HCEC 1CT (cell line): ENCODE measurements at regions not wholly inside any gene's neighbourhood (a gene's known extent, or its start where the extent isn't known, plus 50 kb on each side); places are given as distances from the start of the nearest gene placed in this dataset.
A peak's percentile ranks its signal among the peaks of the same experiment; 100 is the strongest.
"Not testable (repeated sequence)": the region's sequence is repeated elsewhere in the genome, so short reads cannot be mapped to it uniquely, and the experiment has no call there.

Experiments
- DNase-seq: peaks from one replicate; pipeline ENCODE4 v3.0.0-alpha.2; 2017

DNA sequence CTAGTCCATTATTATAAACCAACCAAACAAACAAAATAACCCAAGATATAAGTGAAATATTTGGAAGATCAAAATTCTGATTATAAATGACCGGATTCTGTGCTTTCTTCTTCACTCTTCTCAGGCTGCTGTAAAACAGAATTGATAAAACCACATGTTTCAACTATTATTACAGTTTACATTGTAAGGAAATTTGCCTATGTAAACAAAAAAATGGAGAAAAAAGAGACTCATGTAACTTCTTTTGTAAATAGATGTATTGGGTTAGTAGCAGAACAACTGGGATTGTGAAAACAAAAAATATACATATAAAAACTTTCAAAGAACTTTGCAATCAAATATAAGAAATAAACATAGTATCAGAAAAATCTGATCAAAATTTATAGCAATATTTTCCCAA, 295.2 kb upstream of the CCDC179 start:
- DNase-seq = no peak

DNA sequence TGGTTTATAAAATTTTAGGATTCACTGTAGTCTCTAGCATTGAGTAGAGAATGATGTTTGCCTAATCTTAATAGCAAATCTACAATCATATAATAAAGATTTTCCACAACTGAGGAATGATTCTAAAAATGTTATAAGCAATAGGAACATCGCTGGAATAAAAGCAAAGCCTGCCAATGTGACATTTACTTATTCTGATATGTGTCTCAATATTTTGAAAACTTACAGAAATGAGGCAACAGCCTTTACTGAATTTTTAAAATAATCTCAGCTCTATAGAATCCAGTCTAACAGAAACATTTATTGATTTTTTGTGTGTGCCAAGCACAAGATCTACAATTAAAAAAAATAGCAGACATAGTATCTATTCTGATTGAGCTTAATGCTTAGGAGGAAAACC, 303.7 kb upstream of the CCDC179 start:
- no peak for DNase-seq

DNA sequence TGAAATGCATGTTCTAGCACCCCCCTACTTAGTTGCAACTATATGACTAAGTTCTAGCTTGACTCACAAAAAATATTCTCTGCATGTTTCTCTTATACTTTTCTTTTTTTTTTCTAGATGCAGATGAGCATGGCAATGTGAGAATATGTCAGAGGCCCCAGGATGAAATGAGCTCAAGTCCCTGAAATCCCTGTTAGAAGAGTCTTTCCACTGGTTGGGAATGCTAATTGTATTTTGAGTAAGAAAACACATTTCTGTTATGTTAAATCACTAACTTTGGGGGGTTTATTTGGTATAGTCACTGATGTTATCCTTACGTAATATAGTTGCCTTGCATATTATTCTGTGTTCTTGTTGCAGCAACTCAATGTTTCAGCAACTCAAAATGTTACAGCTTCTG, 306.1 kb upstream of the CCDC179 start:
- no peak for DNase-seq

DNA sequence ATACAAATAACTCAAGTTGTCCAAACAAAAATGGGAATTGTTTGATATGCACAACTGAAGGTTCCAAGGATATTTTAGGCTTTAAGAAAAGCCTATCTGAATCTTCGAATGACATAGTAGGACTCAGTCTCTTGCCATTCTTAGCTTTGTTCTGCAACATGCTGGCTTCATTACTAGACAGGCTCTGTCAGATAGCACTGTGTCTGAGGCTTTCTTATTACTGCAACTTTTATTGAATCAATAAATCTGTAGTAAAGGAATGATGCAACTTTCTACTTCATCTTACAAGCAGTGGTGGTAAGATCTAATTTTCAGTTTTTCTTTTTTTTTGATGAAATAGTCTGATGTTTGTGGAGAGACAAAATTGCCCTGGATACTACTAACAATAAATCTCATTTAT, 319.3 kb upstream of the CCDC179 start:
- DNase-seq = no peak

DNA sequence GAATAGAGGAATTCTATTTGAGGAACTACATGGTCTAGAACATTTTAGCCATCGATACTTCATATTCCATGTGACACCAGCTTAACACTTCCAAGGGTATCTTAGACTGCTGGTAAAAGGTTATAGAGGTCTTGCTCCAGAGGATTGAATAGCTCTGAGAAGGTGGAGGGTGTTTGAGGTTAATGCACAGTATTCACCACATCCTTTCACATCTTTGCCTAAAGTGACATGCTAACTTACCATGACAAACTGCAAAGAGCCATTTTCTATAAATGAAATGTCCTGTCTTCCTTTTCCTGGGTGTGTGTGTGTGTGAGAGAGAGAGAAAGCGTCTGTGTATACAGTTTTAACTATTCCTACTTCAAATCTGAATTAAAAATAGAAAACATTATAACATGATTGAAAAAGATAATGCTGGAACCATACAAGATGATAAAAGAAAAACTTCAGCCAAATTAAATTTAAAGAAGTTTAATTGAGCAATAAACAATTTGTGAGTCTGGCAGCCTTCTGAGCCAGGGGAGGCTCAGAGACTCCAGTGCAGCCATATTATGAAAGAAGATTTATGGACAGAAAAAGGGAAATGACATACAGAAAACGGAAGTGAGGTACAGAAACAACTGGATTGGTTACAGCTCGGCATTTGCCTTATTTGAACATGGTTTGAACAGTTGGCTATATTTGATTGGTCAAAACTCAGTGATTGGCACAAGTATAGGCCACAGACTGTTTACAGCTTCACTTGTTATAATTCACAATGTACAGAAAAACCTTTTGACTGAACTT, 320.9 kb upstream of the CCDC179 start:
- DNase-seq = no peak

DNA sequence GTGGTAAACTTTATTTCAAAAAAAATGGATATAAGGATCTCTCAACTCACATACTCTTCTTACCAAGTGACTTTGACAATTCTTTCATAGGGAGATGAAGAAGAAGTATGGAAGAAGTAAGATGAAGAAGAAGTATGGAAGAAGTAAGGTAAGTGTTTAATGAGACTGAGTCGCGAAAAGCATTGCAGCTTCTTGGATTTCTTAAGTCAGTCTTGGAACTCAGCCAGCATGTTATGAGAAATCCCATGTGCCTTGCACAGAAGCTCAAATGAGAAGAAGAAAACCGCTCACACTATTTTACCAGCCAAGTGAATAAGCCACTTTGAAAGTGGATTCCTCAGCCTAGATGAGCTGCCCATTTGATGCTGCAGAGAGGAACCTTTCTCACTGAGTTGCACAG, 332.0 kb upstream of the CCDC179 start:
- no peak for DNase-seq

DNA sequence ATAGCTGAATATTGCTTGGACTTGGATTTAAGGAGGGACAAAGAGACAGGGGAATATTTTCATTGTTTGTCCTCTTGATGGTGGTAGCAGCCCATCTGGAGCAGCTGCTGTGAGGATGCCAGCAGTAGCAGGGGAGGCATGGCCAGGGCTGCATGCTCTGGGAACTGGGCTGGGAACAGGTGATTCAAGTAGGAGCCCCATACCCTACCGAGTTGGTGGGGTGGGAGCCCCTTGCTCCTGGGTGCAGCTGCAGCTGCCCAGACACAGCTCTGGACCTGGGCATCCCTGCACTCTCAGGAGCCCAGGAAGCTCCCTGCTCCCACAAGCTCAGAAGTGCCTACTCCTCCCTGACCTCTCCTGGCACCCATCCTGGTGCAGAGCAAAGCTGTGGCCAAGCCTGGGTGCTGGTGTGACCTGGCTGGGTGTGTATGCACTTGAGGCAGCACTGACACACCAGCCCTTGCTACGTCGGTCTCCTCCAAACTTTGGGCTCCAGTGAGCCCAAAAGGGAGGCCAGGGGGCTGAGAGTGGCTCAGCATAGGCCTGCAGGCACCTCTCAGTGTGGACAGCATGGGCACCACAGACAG, 341.8 kb upstream of the CCDC179 start:
- DNase-seq = no peak

DNA sequence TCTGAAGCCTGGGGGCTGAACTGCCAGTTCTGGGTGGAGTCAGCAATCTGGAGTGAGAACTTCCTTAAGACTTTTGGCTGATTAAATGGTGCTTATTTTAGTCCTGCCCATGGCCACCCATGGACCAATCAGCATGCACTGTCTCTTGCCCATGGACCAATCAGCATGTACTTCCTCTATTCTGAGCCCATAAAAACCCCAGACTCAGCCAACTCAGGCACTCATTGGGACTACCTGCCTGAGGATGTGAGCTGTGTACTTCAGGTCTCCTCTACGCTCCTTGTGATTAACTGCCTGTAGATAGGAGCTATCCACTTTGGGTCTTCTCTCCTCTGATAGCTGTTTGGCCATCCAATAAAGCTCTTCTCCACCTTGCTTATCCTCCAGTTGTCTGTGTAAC, 342.3 kb upstream of the CCDC179 start:
- no peak for DNase-seq

DNA sequence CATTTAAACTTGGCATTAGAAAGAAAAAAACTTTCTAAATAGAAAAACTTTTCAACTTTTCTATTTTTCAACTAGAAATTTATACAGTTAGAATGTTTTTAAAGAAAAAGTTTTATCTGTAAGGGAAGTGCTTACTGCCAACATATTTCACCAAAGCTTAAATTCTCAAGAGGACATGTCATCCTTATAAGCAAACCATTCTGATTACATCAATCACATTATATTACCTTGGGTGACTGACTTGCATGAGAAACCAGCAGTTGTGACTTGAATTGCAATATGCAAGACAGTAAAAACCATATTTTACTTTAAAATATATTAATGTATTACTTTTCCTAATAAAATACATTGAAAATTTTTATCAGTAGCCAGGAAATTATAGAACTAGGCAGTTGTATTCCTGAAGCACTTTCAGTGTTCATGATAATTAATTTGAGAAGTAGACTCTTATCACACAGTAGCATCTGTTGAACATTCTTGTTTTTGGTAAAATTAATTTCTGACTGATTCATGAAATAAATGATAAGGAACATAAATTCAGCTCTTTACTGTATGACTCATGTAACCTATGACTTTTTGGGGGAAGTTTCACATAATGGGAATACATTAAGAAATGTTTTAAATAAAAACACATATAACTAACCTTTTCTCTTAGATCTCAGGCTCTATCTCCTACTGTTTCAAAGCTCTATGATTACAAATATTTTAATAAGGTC, 345.0 kb upstream of the CCDC179 start:
- peak; percentile 57 for DNase-seq

DNA sequence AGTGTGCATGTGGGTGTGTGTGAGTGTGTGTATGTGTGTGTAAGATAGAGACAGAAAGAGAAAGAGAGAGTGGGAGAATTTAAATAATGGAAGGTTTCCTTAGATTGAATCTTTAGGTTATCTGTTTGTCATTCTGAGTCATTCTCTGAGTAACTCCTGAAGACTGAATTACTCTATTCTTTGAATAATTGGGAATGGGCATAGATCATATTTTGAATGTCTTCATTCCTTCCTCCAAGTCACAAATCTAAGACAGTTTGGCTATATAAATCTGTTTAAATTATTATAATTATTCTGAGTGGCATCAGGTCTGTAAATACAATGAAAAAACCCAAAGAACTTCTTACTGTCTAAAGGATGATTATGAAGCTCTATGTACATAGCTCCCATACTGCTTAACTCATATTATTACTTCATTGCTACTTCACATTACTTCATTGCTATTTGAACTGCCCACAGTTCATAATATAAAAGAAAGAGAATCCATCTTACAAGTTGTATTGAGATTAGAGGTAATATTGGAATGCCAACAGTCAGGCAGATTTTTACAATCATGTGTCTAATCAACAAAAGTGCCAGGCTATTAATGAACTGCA, 346.6 kb upstream of the CCDC179 start:
- DNase-seq = peak; percentile 37

DNA sequence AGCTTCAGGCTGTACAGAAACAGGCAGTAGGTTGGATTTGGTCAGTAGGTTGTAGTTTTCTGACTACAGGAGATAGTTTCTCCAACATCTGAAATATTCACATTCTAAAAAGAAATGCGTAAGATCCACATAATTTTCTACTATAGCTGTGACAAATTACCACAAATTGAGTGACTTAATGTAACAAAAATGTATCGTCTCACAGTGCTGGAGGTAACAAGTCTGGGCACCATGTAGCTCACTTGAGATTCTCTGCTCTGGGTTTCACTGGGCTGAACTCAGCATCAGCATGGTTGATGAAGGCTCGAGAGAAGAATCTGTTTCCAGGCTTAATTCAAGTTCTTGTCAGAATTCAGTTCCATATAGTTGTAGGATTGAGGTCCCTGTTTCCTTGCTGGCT, 350.9 kb upstream of the CCDC179 start:
- DNase-seq = no peak

DNA sequence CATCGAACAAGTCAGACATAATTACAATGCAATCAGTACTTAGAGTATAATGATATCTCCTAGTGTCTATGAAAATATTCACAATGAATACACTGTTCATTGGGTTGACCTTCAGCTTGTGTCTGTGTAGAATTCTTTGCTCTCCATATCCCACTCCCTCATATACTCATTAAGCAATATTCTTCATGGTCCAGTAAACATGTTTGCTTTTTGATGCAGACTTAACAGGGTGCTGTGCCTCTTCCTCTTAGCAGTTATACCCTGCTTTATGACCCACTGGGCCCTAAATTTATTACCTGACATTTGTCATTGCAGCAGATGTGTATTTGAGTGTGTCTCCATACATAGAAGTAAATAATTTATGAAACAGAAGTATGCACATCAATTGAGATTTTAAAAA, 352.5 kb upstream of the CCDC179 start:
- DNase-seq = no peak

DNA sequence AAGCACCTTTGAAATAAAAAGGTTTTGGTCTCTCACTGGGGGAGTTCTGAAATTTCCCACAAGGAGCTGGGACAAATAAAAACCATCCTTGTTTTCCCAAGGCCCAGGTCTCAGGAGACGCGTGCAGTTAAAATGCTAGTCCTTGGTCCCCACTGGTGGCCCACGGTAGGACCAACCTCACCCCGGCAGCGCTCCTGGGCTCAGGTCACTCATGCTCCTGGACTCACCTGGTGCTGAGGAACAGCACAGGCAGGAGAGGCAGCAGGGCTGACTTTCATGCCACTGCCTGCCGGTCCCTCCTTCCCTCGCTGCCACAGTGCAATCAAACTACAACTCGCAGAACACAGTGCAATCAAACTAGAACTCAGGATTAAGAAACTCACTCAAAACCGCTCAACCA, 356.8 kb upstream of the CCDC179 start:
- DNase-seq = no peak

DNA sequence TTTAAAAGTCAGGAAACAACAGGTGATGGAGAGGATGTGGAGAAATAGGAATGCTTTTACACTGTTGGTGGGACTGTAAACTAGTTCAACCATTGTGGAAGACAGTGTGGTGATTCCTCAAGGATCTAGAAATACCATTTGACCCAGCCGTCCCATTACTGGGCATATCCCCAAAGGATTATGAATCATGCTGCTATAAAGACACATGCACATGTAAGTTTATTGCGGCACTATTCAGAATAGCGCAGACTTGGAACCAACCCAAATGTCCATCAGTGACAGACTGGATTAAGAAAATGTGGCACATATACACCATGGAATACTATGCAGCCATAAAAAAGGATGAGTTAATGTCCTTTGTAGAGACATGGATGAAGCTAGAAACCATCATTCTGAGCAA, 359.8 kb upstream of the CCDC179 start:
- not testable (repeated sequence) for DNase-seq

DNA sequence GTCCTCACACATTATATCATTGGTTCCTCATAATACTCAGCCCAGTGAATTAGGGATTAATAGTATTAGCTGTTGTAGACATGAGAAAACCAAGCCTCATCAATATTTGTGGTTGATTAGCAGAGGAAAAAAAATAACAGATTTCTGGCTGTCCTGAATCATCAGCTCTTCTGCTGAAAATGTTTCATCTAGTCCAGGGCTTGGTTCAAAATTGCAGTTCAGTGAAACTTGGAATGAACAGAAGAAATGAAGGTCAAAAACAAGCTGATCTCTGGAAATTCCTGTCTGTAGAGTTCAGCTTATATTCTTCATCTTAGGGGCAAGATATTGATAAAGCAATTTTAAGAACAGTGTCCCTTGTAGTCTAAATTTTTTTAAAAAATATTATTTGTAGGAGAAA, 361.1 kb upstream of the CCDC179 start:
- no peak for DNase-seq

DNA sequence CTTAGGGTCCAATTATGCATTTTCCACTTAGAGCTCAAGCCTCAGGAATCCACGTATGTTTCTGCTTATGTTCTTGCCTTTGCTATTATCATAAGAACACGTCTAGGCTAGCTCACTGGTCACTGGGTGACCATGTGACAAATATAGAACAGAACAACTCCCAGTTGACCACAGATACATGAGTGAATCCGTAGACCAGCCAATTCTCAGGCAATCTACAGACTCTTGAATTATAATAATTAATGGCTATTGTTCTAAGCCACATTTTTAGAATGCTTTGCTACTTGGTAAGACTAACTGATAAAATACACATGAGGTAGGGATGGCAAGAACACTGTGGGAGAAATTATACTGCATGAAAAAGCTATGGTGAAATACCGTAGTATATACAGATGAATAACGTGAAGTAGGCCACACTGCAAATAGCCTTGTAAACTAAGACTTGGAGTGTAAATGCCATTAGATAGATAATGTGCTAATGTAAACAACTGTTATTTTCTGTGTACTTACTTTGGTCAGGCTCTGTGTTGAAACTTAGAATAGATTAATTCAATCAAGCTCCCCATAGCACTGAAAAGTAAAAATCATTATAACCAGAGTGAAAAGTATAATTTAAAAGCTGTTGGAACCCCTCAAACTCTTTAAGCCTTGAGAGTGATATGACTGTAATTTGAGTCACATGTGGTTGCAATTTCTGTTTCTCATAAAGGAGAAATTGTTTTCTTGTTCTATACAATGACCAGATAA, 366.2 kb upstream of the CCDC179 start:
- DNase-seq = no peak

DNA sequence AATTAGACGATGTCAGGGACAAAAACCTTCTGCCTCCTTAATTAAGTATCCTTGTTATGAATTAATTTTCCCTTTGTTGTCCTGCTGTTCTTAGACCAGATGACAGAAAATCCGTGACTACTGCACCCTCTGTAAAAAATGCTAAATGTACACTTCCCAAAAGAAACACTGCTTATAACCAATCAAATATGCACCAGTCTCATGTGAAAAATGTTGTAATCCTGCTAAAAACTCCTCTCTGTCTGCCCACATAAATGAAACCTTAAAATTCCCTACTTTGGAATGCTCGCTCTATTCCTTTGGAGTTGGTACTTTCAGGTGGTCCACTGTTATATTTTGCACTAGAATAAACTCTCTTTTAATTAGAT, 366.8 kb upstream of the CCDC179 start:
- no peak for DNase-seq

DNA sequence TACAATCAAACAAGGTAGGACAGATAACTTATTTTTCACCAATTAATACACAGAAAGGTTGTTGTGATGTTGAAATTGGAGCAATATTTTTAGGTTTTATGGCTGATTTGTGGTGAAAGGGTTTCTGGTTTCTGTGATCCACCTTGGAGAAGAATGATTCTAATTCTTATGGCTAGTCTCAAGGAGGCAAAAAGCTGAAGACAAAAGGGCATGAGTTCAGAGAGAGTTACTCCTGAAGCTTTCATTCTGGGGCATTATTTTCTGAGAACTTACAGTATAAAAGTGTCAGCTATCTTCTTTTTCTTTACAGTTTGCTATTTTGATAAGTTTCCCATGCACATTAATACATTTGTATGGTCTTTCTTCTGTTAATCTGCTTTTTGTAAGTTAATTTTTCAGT, 372.4 kb upstream of the CCDC179 start:
- DNase-seq = no peak

DNA sequence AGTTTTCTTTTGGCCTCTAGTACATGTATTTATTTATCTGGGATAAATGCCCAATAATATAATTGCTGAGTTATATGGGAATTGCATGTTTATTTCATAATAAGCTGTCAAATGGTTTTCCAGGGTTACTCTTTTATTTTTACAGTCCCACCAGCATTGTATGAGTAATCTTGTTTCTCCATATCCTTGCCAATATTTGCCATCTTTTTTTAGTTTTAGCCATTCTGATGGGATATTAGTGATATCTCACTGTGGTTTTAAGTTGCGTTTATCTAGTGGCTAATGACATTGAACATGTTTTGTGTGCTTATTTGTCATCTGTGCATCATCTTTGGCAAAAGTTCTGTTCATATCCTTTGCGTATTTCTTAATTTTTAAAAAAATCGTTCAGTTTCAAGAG, 372.8 kb upstream of the CCDC179 start:
- peak; percentile 85 for DNase-seq

DNA sequence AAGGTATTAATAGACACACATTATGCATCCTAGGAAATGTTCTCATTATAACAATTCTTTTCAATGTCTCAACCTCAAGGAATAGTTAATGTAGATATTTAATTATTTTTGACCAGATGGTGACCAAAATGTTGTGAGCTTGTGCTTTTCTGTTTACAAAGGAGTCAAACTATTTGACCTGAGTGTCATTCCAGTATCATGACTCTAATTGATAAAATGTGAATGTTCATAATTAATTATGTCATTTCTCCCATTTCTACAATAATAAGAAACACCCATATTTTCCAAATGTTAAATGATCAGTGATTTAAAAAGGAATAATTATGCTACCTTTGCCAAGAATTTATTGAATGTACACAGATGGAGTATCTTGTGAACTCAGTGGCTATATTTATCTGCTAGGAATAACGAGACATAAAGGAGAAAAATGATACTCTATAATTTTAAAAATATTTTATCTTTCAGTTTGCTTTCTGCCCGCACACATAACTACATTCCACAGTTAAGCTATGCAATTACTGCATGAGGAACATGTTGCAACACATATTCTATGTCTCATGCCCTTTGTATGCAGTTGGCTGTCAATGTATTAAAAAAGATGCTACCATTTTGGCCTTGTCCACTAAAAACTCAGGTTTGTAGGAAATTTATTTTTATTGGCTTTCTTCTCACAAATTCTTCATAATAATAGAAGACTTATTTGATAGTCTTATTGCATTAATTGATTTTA, 376.7 kb upstream of the CCDC179 start:
- peak; percentile 66 for DNase-seq

DNA sequence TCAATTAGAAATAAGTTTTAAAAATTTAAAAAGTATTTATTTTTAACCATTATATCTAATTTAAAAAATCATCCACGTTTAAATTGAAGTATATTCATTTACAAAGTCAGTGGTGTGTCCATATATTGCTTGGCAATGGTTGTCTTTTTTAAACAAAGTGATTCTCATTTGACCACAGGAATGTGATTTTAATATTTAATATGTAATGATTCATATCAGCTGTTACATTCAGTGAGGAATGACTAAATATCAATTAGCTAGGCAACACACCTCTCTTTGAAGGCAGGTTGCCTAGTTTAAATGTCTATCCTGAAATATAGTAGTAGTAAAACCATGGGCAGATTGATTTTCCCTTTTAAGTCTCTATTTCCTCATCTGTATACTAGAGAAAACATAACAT, 392.2 kb upstream of the CCDC179 start:
- DNase-seq = peak; percentile 30

DNA sequence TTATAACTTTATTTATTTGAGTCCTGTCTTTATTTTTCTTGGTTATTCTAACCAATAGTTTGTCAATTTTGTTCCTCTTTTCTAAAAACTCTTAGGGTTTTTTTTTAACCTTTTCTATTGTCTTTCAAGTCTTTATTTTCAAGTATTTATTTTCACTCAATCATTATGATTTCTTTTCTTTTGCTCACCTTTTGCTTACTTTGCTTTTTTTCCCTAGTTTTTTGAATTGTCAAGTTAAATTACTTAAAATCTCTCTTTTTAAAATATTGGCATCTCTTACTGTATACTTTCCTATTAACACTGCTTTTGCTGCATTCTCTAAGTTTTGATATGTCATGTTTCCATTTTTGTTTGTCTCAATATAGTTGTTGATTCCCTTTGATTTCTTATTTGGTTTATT, 396.8 kb upstream of the CCDC179 start:
- no peak for DNase-seq

DNA sequence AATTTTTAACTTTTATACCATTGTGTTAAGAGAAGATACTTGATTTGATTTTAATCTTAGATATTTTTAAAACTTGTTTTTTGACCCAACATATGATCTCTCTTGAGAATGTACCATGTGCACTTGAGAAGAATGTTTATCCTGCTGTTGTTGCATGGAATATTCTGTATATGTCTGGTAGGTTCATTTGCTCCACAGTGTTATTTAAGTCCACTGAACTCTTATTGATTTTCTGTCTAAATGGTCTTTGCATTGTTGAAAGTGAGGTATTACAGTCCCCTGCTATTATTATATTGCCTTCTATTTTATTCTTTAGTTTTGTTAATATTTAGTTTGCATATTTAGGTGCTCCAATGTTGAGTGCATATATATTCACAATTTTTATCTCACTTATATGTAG, 397.3 kb upstream of the CCDC179 start:
- no peak for DNase-seq
